Choroid plexus epithelial cell (primary cell): ENCODE measurements at regions not wholly inside any gene's neighbourhood (a gene's known extent, or its start where the extent isn't known, plus 50 kb on each side); places are given as distances from the start of the nearest gene placed in this dataset.

Experiments used
- DNase-seq: peaks from one replicate; pipeline ENCODE4 v3.0.0-alpha.2; 2010; ENCODE audit warnings: low read depth
- H3K4me3 ChIP-seq: 2 replicates; pipeline ENCODE4 v1.5.1; 2011; ENCODE audit warnings: low read depth, mild to moderate bottlenecking, control low read depth, low read length, moderate library complexity
- CTCF ChIP-seq: conservative IDR thresholded peaks from 2 replicates; pipeline ENCODE4 v1.5.1; 2011; ENCODE audit warnings: low read depth, mild to moderate bottlenecking, control low read depth, inconsistent platforms, low read length, moderate library complexity

GRCh38 chr13:80663788-80664187 is 322.9 kb upstream of the SPRY2 start:
- no peak for TF ChIP-seq CTCF
- no peak for DNase-seq
- no peak overlapping the region for H3K4me3 ChIP-seq

GRCh38 chr13:80658705-80659104 is 317.8 kb upstream of the SPRY2 start:
- no peak overlapping the region for H3K4me3 ChIP-seq
- TF ChIP-seq CTCF = no peak
- no peak for DNase-seq

GRCh38 chr13:80656512-80656904 is 315.6 kb upstream of the SPRY2 start:
- TF ChIP-seq CTCF = no peak
- H3K4me3 ChIP-seq = no peak overlapping the region
- no peak for DNase-seq

GRCh38 chr13:80655778-80656511 is 315.0 kb upstream of the SPRY2 start:
- no peak for DNase-seq
- TF ChIP-seq CTCF = no peak

GRCh38 chr13:80654638-80655249 is 313.8 kb upstream of the SPRY2 start:
- TF ChIP-seq CTCF = no peak
- peak overlapping the region; percentile 37 for H3K4me3 ChIP-seq
- DNase-seq = no peak

More at GRCh38 chr13:80655778-80656511, 315.0 kb upstream of the SPRY2 start:
- H3K4me3 ChIP-seq = no peak overlapping the region

GRCh38 chr13:80649274-80649673 is 308.3 kb upstream of the SPRY2 start:
- TF ChIP-seq CTCF = no peak
- no peak for DNase-seq
- no peak overlapping the region for H3K4me3 ChIP-seq

- DNase-seq = no peak
- no peak for TF ChIP-seq CTCF
Measured at GRCh38 chr13:80642641-80643040, 301.7 kb upstream of the SPRY2 start.

More at GRCh38 chr13:80642641-80643040, 301.7 kb upstream of the SPRY2 start:
- H3K4me3 ChIP-seq = no peak overlapping the region
